ENCODE measurements at regions not wholly inside any gene's neighbourhood (a gene's known extent, or its start where the extent isn't known, plus 50 kb on each side); places are given as distances from the start of the nearest gene placed in this dataset.

DNA sequence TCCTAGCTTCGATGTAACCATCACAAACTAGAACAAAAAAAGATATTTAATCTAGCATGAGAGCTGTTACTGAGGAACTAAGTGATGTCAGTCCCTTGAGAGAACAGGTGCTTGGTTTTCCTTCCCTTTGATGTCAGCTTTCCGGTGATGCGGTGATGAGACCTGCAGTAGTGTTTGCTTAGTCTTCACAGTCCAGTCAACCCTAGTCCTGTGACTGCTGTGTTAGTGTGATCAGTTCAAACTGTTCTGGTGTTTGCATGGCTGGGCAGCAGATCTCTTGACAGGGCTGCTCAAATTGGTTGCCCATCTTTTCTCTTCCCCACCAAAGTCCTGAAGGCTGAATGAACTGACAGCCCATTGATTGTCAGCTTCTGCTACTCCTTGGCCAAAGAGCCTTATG lies 608.6 kb upstream of the DAB2 start:
- peak; percentile 34 for DNase-seq

GRCh38 chr5:40033009-40033408 lies 608.2 kb upstream of the DAB2 start:
- DNase-seq: no peak

DNA sequence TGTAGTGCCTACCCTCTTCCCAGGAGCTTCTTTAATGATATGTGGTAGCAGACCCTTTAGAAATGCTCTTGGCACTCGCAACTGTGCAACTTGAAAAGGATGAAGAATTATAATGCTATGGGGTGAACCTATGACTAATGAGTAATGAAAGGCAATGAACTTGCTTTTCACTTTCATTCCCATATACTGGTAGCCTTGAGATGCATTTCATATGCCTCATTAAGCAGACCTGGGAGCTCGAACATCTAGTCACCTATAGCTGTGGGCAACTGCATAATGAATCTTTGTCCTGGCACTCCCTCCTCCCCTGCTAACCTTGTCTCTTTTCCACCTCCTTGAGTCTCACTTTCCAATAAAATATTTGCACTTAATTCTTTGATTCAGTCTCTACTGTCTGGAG lies 605.9 kb upstream of the DAB2 start:
- no peak for DNase-seq

DNA sequence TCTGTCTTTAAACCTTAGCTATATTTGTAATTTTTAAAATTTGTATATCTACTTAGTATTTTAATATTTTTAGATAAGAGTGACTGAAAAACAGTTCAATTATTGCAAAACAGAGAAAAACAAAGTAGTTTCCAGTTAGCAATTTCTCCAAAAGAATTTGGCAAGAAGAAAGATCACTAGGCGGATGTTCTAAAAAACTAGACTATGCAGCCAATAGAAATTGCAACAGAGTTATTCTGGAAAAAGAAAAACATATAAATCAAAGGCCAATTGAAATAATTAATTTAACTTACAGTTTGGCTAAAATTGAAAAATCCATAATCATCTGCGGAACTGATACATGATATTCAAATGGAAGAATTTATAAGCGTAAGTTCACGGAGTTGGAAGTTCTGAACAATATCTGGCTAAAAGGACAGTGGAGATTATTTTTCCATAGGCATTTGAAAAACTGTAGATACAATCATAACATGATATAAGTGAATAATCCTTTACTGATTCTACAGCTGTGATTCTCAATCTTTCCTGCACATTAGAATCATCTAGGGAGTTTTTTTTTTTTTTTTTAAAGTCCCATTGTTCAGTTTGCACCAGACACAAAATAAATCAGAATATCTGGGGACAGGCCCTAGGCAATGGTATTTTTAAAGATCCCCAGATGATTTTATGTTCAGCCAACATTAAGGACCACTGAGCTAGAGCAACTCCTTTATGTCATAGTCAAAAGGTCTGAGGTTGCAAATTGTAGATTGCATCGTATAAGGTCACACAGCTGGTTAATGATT lies 605.1 kb upstream of the DAB2 start:
- no peak for DNase-seq

- DNase-seq: no peak
Observed at GRCh38 chr5:40027400-40027799, 602.6 kb upstream of the DAB2 start.

- DNase-seq: no peak
Observed at GRCh38 chr5:40025586-40025985, 600.8 kb upstream of the DAB2 start.

DNA sequence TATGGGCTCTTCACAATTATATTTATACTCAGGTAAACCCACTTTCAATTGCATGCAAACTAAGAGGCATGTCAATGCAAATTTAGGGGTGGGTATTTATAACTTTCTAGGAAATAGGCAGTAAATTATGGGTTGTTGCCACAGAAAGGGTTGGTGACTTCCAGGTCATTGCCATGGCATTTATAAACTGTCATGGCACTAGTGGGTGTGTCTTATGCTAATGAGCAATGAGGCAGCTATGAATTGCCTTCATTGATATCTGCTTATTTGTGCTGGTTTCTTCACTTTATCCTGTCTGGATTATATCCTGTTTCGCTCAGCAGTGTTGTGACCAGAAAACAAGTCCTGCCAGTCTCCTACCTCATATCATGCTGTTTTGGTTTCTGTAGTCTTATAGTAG lies 597.3 kb upstream of the DAB2 start:
- no peak for DNase-seq

DNA sequence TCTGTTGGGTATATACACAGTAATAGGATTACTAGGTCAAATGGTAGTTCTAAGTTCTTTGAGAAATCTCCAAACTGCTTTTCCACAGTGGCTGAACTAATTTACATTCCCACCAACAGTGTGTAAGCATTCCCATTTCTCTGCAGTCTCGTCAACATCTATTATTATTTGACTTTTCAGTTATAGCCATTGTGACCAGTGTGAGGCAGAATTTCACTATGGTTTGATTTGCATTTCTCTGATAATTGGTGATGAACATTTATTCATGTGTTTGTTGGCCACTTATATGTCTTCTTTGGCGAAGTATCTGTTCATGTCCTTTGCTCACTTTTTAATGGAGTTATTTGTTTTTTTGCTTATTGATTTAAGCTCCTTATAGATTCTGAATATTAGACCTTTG lies 596.2 kb upstream of the DAB2 start:
- DNase-seq: no peak

DNA sequence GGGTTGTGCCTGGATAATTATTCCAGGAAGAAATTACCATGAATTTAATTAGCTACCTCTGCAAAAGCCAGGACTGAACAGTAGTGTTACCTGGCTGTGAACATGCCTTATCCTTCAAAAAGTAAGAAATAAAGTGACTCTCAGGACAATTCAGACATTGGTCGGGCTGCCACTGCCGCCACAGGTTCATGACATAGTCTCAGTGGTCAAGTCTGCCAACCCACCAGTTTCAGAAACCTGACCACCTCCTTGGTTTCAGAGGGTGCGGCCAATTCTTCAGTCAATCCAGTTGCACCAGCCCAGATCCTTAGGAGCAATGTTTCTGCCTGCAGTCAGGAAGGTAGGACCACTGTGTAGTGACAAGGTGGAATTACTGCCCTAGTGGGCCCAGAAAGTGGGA lies 593.1 kb upstream of the DAB2 start:
- DNase-seq: no peak

DNA sequence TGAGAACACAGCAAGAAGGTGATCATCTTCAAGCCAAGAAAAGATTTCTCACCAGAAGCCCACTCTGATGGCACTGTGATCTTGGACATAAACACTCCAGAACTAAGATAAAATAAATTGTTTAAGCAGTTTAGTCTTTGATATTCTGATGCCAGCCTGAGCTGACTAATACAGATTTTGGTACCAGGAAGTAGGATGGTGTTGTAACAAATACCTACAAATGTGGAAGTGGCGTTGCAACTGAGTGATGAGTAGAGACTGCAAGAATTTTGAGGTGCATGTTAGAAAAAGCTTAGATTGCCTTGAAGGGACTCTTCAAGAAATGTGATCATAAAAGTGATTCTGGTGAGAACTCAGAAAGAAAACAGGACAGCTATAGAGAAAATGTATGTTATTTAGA lies 592.4 kb upstream of the DAB2 start:
- DNase-seq: no peak

- no peak for DNase-seq
Observed at GRCh38 chr5:40010436-40010835, 585.7 kb upstream of the DAB2 start.

- DNase-seq: no peak
Observed at GRCh38 chr5:40006260-40006659, 581.5 kb upstream of the DAB2 start.

DNA sequence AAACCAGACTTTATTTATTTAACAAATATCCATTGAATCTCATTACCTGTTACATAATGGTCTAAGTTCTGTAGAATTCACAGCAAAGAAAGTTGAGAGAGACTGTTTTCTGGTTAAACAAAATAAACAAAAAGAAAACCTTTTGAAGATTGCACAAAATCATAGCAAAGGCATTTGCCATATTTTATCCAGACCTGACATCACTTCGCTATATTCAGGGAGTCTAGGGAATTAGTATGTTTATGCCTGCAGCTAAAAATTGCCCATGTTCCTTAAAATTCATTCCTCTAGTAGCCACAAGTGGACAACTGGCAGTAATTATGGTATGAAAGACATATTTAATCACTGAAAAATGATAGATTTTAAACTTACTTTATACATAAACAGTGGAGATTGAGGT lies 577.0 kb upstream of the DAB2 start:
- DNase-seq: no peak

GRCh38 chr5:39998518-39998917 lies 573.7 kb upstream of the DAB2 start:
- DNase-seq: no peak

DNA sequence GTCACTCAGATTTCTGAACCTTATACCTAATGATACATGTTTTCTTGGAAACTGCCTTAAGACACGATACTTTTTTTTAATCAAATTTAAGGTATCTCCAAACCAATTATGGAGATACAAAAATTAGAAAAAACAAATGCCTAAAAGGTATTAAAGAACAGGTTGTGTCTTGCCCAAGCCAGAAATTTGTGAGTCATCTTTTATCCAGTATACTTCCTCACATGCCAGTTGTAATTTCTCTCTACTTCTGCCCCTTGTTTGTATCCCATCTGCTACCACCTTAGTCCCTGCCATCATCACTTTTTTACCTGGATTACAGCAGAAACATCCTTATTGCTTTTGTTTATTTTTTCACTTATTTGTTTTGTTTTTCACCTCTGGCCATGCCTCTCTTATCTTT lies 571.2 kb upstream of the DAB2 start:
- no peak for DNase-seq

- no peak for DNase-seq
Observed at GRCh38 chr5:39992617-39993202, 567.9 kb upstream of the DAB2 start.

DNA sequence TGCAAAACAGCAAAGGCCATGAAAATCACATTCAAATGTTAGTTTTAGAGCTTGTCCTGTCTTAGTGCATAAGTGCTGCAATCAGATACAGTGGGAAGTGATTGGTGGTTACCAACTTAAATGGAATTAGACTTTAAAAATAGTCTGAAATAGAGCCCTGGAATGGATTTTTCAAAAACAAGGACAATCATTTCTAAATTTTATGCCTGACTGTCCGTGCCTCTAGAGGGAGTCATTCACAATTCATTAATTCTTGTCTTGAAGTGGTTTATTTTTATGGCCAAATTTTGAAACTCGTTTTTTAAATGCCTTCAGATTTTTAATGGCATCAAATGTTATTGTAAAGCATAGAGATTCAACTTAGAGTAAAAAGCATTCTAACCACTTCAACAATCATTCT lies 561.8 kb upstream of the DAB2 start:
- no peak for DNase-seq

DNA sequence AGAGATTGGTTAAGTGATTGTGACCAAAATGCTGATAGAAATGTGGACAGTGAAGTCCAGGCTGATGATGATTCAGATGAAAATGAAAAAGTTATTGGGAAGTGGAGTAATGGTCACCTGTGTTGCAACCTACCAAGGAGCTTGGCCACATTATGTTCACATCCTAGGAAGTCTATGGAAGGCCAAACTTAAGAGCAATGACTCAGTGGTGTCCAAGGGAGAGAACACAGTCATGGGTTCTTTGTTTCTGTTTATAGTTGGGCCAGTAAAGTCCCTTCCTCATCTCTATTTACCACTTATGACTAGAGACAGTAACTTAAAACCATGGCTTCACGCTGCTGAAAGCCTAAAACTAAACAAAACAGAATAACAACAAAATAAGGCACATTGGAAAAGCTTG lies 555.3 kb upstream of the DAB2 start:
- no peak for DNase-seq

GRCh38 chr5:39977066-39977655 lies 552.4 kb upstream of the DAB2 start:
- DNase-seq: no peak

DNA sequence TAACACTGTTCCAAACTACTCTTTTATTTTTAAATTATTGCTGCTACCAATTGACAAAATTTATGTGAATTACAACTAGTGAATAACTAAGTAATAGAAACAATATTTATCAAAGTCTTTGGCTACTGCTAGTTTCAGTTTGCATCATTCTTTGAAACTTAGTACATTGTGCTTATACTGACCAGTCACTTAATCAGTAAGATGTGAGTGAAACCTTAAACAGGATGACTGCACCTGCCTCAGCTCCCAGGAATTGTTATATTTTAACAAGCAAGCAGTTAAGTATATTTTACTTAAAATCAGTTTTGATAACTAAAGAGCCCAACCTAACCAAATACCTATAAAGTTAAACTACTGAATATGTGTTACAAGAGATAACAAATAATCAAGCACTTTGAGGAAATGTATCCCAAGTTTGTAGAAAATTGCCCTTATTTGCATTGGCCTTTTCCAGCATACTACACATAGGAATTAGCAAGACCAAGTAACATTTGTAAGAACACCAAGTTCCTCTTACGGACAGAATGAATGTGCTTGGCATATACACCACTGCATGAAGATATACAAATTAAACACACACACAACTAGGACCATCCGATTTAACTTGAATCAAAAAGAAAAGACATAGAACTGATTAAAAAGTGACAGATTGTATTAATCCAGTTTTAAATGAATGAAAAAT lies 545.5 kb upstream of the DAB2 start:
- no peak for DNase-seq

DNA sequence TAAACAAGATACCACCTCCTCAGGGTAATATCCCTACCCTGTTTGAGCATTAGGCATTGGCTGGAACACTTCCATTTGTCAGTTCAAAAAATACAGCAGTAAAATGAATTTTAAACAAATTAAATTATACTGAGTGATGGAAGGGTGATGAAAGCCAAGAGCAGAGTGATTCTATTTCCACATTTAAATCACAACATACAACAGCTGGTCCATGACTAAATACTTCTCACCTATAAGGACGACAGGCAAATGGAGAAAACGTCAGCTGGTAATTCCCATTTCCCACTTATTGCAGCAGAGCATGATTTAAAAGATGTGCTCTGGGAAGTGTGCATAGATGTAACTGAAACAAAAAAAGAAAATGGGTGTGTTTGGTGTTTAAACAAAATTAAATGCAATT lies 543.6 kb upstream of the DAB2 start:
- DNase-seq: no peak

- DNase-seq: no peak
Observed at GRCh38 chr5:39955156-39955555, 530.4 kb upstream of the DAB2 start.

GRCh38 chr5:39951070-39951469 lies 526.3 kb upstream of the DAB2 start:
- no peak for DNase-seq

All from central memory CD4-positive, alpha-beta T cell (primary cell).